Thyroid gland (tissue), 4 donors: ENCODE measurements at regions not wholly inside any gene's neighbourhood (a gene's known extent, or its start where the extent isn't known, plus 50 kb on each side); places are given as distances from the start of the nearest gene placed in this dataset.

ENCODE experiments used
- DNase-seq, 2 donors: peaks; one replicate each; pipeline ENCODE4 v3.0.0-alpha.2; 2019
- H3K27ac ChIP-seq, 3 donors: fragments of 200-600 bp; sonication (generic); 1 replicate in 2 of 3; 2 replicates in 1 of 3; pipeline ENCODE4 v1.5.1; 2016 to 2019; ENCODE audit warnings: mild to moderate bottlenecking in 1 of 3, moderate library complexity in 1 of 3
- H3K27me3 ChIP-seq: fragments of 200-600 bp; sonication (generic); one replicate; pipeline ENCODE4 v1.5.1; 2019
- H3K36me3 ChIP-seq, 2 donors: fragments of 200-600 bp; sonication (generic); one replicate each; pipeline ENCODE4 v1.5.1; 2016 to 2019
- H3K4me1 ChIP-seq, 2 donors: fragments of 200-600 bp; sonication (generic); one replicate each; pipeline ENCODE4 v1.5.1; 2017 to 2019
- H3K4me3 ChIP-seq, 3 donors: fragments of 200-600 bp; sonication (generic); replicated peaks in 1 of 3; 1 replicate in 2 of 3; 2 replicates in 1 of 3; pipeline ENCODE4 v1.5.1; 2016; ENCODE audit warnings: mild to moderate bottlenecking in 1 of 3
- H3K9me3 ChIP-seq: fragments of 200-600 bp; sonication (generic); one replicate; pipeline ENCODE4 v1.5.1; 2017
- CTCF ChIP-seq, 6 experiments: fragments of 200-600 bp in 3 of 6; fragments of 450-650 bp in 3 of 6; sonication (generic) in 3 of 6; IDR thresholded peaks; one replicate each; pipeline ENCODE4 v1.5.1; 2016 to 2019; ENCODE audit warnings: antibody characterized with exemption in 6 of 6, mild to moderate bottlenecking in 2 of 6, inconsistent platforms in 1 of 6, moderate library complexity in 1 of 6
- POLR2A ChIP-seq, 2 donors: fragments of 450-650 bp; IDR thresholded peaks; one replicate each; pipeline ENCODE4 v1.6.1; 2017; ENCODE audit warnings: antibody characterized with exemption in 2 of 2, mild to moderate bottlenecking in 2 of 2, moderate library complexity in 1 of 2
- WGBS, 2 donors: methylation state at CpG; one replicate each; pipeline ENCODE4 v1.1.5; 2017; 5-methylcytosine and 5-hydroxymethylcytosine counted together
- intact Hi-C: fragments of 100-400 bp; cut with DNase I; formaldehyde crosslinking; loops from one replicate; pipeline ENCODE4 v1.15.1; 2023

GRCh38 chr1:182142621-182143020 lies 81.1 kb upstream of the ZNF648 start:
- intact Hi-C loops: loop anchor here (5.0 kb wide), 2 partner anchors 55 to 255 kb away; no protein-coding TSS in a partner anchor
- H3K27ac ChIP-seq: peak overlapping the region; percentile 94 to 100 (median 95)
- H3K4me1 ChIP-seq: peaks cover 26 to 54% of the 10 kb centered on the region in 2 donors

GRCh38 chr1:182141040-182141439 lies 79.5 kb upstream of the ZNF648 start:
- Histone ChIP-seq H3K4me3 (no peak overlapping the region), H3K4me1 (peaks cover 26 to 47% of the 10 kb centered on the region in 2 donors), H3K36me3 (no peaks in the 10 kb centered on the region), H3K27ac (peak overlapping the region in 1 of 3 donors; percentile 28), H3K9me3 (no peaks in the 10 kb centered on the region), H3K27me3 (no peaks in the 10 kb centered on the region)
- peak in 1 of 2 donors; percentile 19 for DNase-seq
- TF ChIP-seq CTCF (IDR thresholded peaks at IDR 0.05) (no peak), POLR2A (IDR thresholded peaks at IDR 0.05) (no peak)
- intact Hi-C loops: loop anchor here (5.0 kb wide), 2 partner anchors 54 to 256 kb away; no protein-coding TSS in a partner anchor

More at GRCh38 chr1:182142621-182143020, 81.1 kb upstream of the ZNF648 start:
- no peaks in the 10 kb centered on the region for H3K36me3 ChIP-seq
- no peaks in the 10 kb centered on the region for H3K27me3 ChIP-seq
- no peak for DNase-seq
- whole genome bisulfite sequencing, 2 donors: 68 to 94% methylated on average over 3 to 4 of the region's 4 CpGs
- no peak overlapping the region for H3K4me3 ChIP-seq
- TF ChIP-seq CTCF (IDR thresholded peaks at IDR 0.05) (no peak), POLR2A (IDR thresholded peaks at IDR 0.05) (no peak)
- no peaks in the 10 kb centered on the region for H3K9me3 ChIP-seq

- no peak for DNase-seq
- TF ChIP-seq POLR2A (IDR thresholded peaks at IDR 0.05) (no peak), CTCF (IDR thresholded peaks at IDR 0.05) (no peak)
- Histone ChIP-seq H3K4me3 (no peak overlapping the region), H3K27ac (no peak overlapping the region), H3K27me3 (no peaks in the 10 kb centered on the region), H3K36me3 (no peaks in the 10 kb centered on the region), H3K4me1 (peaks cover 15 to 32% of the 10 kb centered on the region in 2 donors), H3K9me3 (no peaks in the 10 kb centered on the region)
- intact Hi-C loops: no loop called here
- WGBS, 2 donors: 82 to 89% methylated on average over 1 of the region's 1 CpG
Observed at GRCh38 chr1:182139496-182139895, 78.0 kb upstream of the ZNF648 start.

GRCh38 chr1:182137546-182137945 lies 76.0 kb upstream of the ZNF648 start:
- TF ChIP-seq POLR2A (IDR thresholded peaks at IDR 0.05) (no peak), CTCF (IDR thresholded peaks at IDR 0.05) (no peak)
- Histone ChIP-seq H3K27me3 (no peaks in the 10 kb centered on the region), H3K36me3 (no peaks in the 10 kb centered on the region), H3K4me3 (no peak overlapping the region), H3K4me1 (peaks cover 3 to 12% of the 10 kb centered on the region in 2 donors), H3K9me3 (no peaks in the 10 kb centered on the region), H3K27ac (no peak overlapping the region)
- 89 to 100% methylated on average over 1 of the region's 1 CpG for WGBS, 2 donors
- intact Hi-C loops: no loop called here
- DNase-seq: no peak

- H3K27me3 ChIP-seq: no peaks in the 10 kb centered on the region
- H3K9me3 ChIP-seq: no peaks in the 10 kb centered on the region
- 78 to 81% methylated on average over 1 of the region's 1 CpG for WGBS, 2 donors
- no peak for DNase-seq
- no peak overlapping the region for H3K4me3 ChIP-seq
- peaks cover 0 to 4% of the 10 kb centered on the region in 2 donors for H3K4me1 ChIP-seq
- no peak overlapping the region for H3K27ac ChIP-seq
- TF ChIP-seq CTCF (IDR thresholded peaks at IDR 0.05): no peak
- no peak for TF ChIP-seq POLR2A (IDR thresholded peaks at IDR 0.05)
- intact Hi-C loops: no loop called here
- H3K36me3 ChIP-seq: no peaks in the 10 kb centered on the region
Observed at GRCh38 chr1:182135946-182136345, 74.4 kb upstream of the ZNF648 start.
